ENCODE measurements at regions not wholly inside any gene's neighbourhood (a gene's known extent, or its start where the extent isn't known, plus 50 kb on each side); places are given as distances from the start of the nearest gene placed in this dataset.

DNA sequence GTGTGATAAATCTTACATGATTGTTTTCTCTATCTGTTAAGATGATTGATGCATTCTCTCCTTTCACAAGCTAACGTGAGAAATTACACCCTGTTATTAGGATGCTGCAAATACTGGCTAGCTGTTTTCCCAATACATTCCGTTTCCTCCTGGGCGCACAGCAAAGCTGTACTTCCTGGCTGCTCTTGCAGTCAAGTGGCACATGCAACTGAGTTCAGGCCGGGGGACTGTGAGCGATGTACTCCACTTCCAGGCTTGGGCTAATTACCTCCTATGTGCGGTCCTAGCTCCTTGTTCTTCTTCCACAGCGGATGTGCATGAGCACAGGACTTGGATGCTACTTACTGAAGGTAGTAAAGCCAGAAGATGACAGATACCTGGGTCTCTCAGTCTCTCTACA is 234.9 kb upstream of the SESN3 start:
- DNase-seq (ENCODE audit: low spot score in 2 of 2), result no peak
- Histone ChIP-seq H3K27ac (no peak overlapping the region), H3K9me3 (no peaks in the 10 kb centered on the region), H3K4me3 (no peak overlapping the region), H3K27me3 (no peaks in the 10 kb centered on the region), H3K36me3 (no peaks in the 10 kb centered on the region), H3K4me1 (peaks cover 7% of the 10 kb centered on the region)
- TF ChIP-seq EP300 (IDR thresholded peaks at IDR 0.05) (no peak), POLR2A (IDR thresholded peaks at IDR 0.05) (no peak), POLR2AphosphoS5 (IDR thresholded peaks at IDR 0.05) (no peak)
- TF ChIP-seq, protein P1, sequence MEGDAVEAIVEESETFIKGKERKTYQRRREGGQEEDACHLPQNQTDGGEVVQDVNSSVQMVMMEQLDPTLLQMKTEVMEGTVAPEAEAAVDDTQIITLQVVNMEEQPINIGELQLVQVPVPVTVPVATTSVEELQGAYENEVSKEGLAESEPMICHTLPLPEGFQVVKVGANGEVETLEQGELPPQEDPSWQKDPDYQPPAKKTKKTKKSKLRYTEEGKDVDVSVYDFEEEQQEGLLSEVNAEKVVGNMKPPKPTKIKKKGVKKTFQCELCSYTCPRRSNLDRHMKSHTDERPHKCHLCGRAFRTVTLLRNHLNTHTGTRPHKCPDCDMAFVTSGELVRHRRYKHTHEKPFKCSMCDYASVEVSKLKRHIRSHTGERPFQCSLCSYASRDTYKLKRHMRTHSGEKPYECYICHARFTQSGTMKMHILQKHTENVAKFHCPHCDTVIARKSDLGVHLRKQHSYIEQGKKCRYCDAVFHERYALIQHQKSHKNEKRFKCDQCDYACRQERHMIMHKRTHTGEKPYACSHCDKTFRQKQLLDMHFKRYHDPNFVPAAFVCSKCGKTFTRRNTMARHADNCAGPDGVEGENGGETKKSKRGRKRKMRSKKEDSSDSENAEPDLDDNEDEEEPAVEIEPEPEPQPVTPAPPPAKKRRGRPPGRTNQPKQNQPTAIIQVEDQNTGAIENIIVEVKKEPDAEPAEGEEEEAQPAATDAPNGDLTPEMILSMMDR (IDR thresholded peaks at IDR 0.05), result no peak
- 86% methylated on average over 7 of the region's 7 CpGs for WGBS

DNA sequence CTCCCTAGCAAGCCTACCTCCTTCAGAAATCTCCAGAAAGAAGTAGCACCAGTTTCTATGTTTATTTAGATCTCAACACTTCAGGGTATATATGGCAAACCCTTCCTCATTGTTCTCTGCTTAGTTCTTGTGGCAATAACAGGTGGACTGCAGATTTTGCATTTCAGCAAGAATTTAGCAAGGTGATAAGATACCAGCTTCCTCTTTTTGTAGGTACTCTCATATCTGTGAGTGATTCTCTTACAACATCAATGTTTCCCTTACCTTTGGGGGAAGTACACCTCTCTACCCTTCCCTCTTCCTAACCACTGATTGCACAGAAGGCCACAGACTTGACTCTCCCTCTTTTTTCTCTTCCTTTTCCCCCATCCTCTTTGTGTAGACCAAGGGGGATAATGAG is 230.9 kb upstream of the SESN3 start:
- no peak overlapping the region for H3K27ac ChIP-seq
- no peaks in the 10 kb centered on the region for H3K9me3 ChIP-seq
- H3K4me1 ChIP-seq, result peaks cover 19% of the 10 kb centered on the region
- no peaks in the 10 kb centered on the region for H3K27me3 ChIP-seq
- DNase-seq (ENCODE audit: low spot score in 2 of 2), result no peak
- TF ChIP-seq, protein P1 (IDR thresholded peaks at IDR 0.05), result no peak
- TF ChIP-seq EP300 (IDR thresholded peaks at IDR 0.05), result no peak
- TF ChIP-seq POLR2AphosphoS5 (IDR thresholded peaks at IDR 0.05), result no peak
- TF ChIP-seq POLR2A (IDR thresholded peaks at IDR 0.05), result no peak
- no peaks in the 10 kb centered on the region for H3K36me3 ChIP-seq
- no peak overlapping the region for H3K4me3 ChIP-seq

DNA sequence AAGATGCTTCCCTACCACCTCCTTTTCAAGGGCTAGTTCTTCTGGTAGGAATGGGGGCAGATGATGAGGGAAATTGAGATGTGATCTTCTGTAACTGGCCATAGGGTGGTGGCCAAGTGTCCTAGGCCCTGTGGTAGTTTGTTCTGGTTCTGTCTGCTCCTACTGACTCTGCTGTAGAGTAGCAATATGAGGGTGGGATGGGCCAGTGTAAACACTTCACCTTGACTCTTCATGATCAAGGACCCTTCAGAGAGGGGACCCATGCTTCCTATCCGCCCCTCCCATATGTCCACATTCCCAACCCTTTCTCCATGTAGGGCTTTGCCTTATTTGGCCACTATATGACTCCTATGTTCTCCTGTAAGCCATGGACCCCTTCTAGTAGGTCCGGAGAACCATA is 230.3 kb upstream of the SESN3 start:
- no peak for TF ChIP-seq POLR2A (IDR thresholded peaks at IDR 0.05)
- no peak for TF ChIP-seq EP300 (IDR thresholded peaks at IDR 0.05)
- TF ChIP-seq, protein P1 (IDR thresholded peaks at IDR 0.05), result no peak
- TF ChIP-seq POLR2AphosphoS5 (IDR thresholded peaks at IDR 0.05), result no peak
- no peak for DNase-seq (ENCODE audit: low spot score in 2 of 2)
- H3K4me1 ChIP-seq, result peaks cover 19% of the 10 kb centered on the region
- no peak overlapping the region for H3K27ac ChIP-seq
- H3K27me3 ChIP-seq, result no peaks in the 10 kb centered on the region
- H3K36me3 ChIP-seq, result no peaks in the 10 kb centered on the region
- 96% methylated on average over 2 of the region's 2 CpGs for WGBS
- no peaks in the 10 kb centered on the region for H3K9me3 ChIP-seq
- no peak overlapping the region for H3K4me3 ChIP-seq

DNA sequence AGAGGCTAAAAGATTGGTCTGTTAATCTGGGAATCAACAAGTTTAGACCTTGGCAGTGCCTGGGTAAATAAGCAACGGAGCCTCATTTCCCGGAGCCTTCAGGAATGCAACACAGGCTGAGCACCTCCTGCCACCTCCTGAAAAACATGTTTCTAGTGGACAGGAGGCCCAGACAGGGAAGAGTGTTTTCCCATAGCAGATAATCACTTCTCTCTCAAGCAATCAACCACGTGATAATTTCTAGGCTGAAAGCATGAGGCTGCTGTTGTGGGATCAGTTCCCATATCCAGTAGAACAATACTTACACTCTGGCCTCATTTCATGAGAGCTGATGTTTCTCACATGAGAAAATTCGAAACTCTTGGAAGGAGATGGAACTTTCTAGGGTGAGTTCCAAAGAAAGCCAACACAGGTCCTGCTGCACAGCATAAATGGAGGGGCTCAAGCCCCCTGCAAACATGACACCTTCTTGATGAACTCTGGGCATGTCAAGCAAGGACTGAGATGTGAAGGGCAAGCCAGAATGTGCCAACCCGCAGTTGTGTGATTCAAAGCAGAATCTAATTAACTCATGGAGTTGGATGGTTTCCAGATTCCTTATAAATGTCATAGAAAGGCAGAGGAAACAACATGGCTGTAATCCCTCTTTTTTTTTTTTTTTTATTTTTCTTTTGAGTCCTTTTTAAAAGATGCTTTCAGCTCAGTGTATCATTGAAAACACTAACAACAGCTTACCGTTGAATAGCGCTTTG is 228.5 kb upstream of the SESN3 start:
- H3K9me3 ChIP-seq, result no peaks in the 10 kb centered on the region
- no peak overlapping the region for H3K4me3 ChIP-seq
- no peak for DNase-seq (ENCODE audit: low spot score in 2 of 2)
- H3K4me1 ChIP-seq, result peaks cover 22% of the 10 kb centered on the region
- H3K27me3 ChIP-seq, result no peaks in the 10 kb centered on the region
- WGBS, result 29% methylated on average over 7 of the region's 7 CpGs
- no peaks in the 10 kb centered on the region for H3K36me3 ChIP-seq
- no peak for TF ChIP-seq POLR2A (IDR thresholded peaks at IDR 0.05)
- no peak for TF ChIP-seq POLR2AphosphoS5 (IDR thresholded peaks at IDR 0.05)
- TF ChIP-seq, protein P1 (IDR thresholded peaks at IDR 0.05), result no peak
- no peak for TF ChIP-seq EP300 (IDR thresholded peaks at IDR 0.05)
- H3K27ac ChIP-seq, result peak overlapping the region; percentile 5

DNA sequence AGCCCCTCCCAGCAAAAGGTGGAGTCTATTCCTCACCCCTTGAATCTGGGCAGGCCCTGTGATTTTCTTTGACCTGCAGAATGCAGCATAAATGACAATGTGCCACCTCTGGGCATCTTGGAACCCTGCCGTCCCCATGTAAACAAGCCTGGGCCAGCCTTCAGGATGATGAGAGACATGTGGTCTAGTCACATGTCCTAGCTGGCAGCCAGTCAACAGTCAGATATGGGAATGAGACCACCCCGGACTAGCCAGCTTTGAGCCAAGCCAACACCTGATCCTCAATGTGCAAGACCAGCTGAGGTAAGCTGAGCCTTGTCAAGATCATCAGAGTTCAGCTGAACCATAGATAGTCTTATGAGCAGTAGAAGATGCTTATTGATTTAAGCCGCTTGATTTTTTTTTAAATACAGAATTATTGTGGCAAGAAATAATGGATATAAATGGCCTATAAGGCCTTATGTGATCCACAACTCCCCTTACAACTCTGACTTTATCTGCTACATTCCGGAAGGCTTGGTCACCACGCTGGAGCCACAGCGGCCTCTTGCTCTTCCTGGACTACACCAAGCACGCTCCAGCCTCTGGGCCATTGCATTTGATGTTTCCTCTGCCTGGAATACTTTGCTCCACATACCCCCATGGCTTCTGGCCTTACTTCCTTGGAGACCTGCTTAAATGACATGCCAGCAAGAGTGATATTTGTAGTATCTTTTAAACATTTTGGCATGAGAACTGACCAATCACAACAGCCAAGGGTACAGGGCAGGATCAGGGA is 225.9 kb upstream of the SESN3 start:
- Histone ChIP-seq H3K36me3 (no peaks in the 10 kb centered on the region), H3K9me3 (no peaks in the 10 kb centered on the region), H3K4me1 (peaks cover 32% of the 10 kb centered on the region), H3K4me3 (no peak overlapping the region), H3K27me3 (no peaks in the 10 kb centered on the region), H3K27ac (no peak overlapping the region)
- WGBS, result 94% methylated on average over 7 of the region's 7 CpGs
- TF ChIP-seq EP300 (IDR thresholded peaks at IDR 0.05), result no peak
- TF ChIP-seq, protein P1 (IDR thresholded peaks at IDR 0.05), result no peak
- no peak for TF ChIP-seq POLR2AphosphoS5 (IDR thresholded peaks at IDR 0.05)
- TF ChIP-seq POLR2A (IDR thresholded peaks at IDR 0.05), result no peak
- DNase-seq (ENCODE audit: low spot score in 2 of 2), result no peak
